Common myeloid progenitor, CD34-positive (primary cell): ENCODE measurements at regions not wholly inside any gene's neighbourhood (a gene's known extent, or its start where the extent isn't known, plus 50 kb on each side); places are given as distances from the start of the nearest gene placed in this dataset.

Experiments
- CTCF ChIA-PET: fragments of 350-600 bp; sonication (Branson Sonifier 250); formaldehyde crosslinking; loops from one replicate; lab custom pipeline; 2021; ENCODE audit warnings: antibody characterized with exemption; lab: Charles Lee
- POLR2A ChIA-PET: fragments of 350-600 bp; sonication (Branson Sonifier 250); formaldehyde crosslinking; loops from one replicate; lab custom pipeline; 2021; ENCODE audit warnings: antibody characterized with exemption; lab: Charles Lee
- DNase-seq, 3 donors: peaks; one replicate each; pipeline versions ENCODE4 v3.0.0 to v3.0.0-alpha.2; 2013
- H3K27ac ChIP-seq, 2 experiments: 1 replicate in 1 of 2; 2 replicates in 1 of 2; pipeline ENCODE4 v1.7.0; 2013; ENCODE audit warnings: inconsistent platforms in 2 of 2, low read length in 2 of 2, mild to moderate bottlenecking in 2 of 2, low read depth in 1 of 2, moderate library complexity in 1 of 2; ENCODE audit not compliant: severe bottlenecking in 2 of 2, insufficient read depth in 1 of 2, poor library complexity in 1 of 2
- H3K27me3 ChIP-seq, 5 experiments: replicated peaks in 2 of 5; 1 replicate in 3 of 5; 2 replicates in 2 of 5; pipeline versions ENCODE4 v1.6.1 to v1.7.0; 2013; ENCODE audit warnings: low read length in 4 of 5, mild to moderate bottlenecking in 2 of 5, moderate library complexity in 2 of 5, inconsistent platforms in 1 of 5; ENCODE audit not compliant: insufficient read depth in 5 of 5, control insufficient read depth in 4 of 5
- H3K36me3 ChIP-seq, 4 experiments: 1 replicate in 2 of 4; 2 replicates in 2 of 4; pipeline versions ENCODE4 v1.6.1 to v1.7.0; 2013; ENCODE audit warnings: low read length in 3 of 4, control low read depth in 1 of 4, mild to moderate bottlenecking in 1 of 4; ENCODE audit not compliant: control insufficient read depth in 4 of 4, insufficient read depth in 4 of 4
- H3K4me1 ChIP-seq, 4 experiments: 1 replicate in 3 of 4; 2 replicates in 1 of 4; pipeline versions ENCODE4 v1.6.1 to v1.7.1; 2013; ENCODE audit warnings: low read length in 3 of 4, mild to moderate bottlenecking in 3 of 4, control low read depth in 1 of 4, inconsistent platforms in 1 of 4, moderate library complexity in 1 of 4; ENCODE audit not compliant: control insufficient read depth in 4 of 4, insufficient read depth in 4 of 4; ENCODE audit errors: control extremely low read depth in 1 of 4
- H3K4me3 ChIP-seq, 7 experiments: 1 replicate in 4 of 7; 2 replicates in 3 of 7; pipeline versions ENCODE4 v1.5.1 to v1.7.0; 2013; ENCODE audit warnings: mild to moderate bottlenecking in 7 of 7, low read length in 6 of 7, moderate library complexity in 6 of 7, inconsistent platforms in 2 of 7, low read depth in 2 of 7, control low read depth in 1 of 7; ENCODE audit not compliant: insufficient read depth in 4 of 7, control insufficient read depth in 1 of 7; ENCODE audit errors: extremely low read depth in 1 of 7
- H3K9me3 ChIP-seq, 5 experiments: 1 replicate in 4 of 5; 2 replicates in 1 of 5; pipeline versions ENCODE4 v1.6.1 to v1.7.1; 2013; ENCODE audit warnings: low read length in 4 of 5, mild to moderate bottlenecking in 2 of 5, inconsistent platforms in 1 of 5, low read depth in 1 of 5, moderate library complexity in 1 of 5; ENCODE audit not compliant: control insufficient read depth in 4 of 5, insufficient read depth in 2 of 5; ENCODE audit errors: control extremely low read depth in 1 of 5
- WGBS: methylation state at CpG from one replicate; pipeline ENCODE4 v1.1.5; 2013; ENCODE audit not compliant: insufficient coverage; 5-methylcytosine and 5-hydroxymethylcytosine counted together

GRCh38 chr11:27842290-27842689 is 142.0 kb upstream of the BDNF start:
- no peak for DNase-seq
- no peak overlapping the region for H3K27ac ChIP-seq
- ChIA-PET CTCF (interaction anchor here (1.5 kb wide), 1 partner anchor 9 kb away, joined by 4 read pairs; no protein-coding TSS in a partner anchor), POLR2A (no interaction called here)
- H3K36me3 ChIP-seq, result no peaks in the 10 kb centered on the region
- no peaks in the 10 kb centered on the region for H3K9me3 ChIP-seq
- no peaks in the 10 kb centered on the region for H3K4me1 ChIP-seq
- no peaks in the 10 kb centered on the region for H3K27me3 ChIP-seq
- H3K4me3 ChIP-seq, result no peak overlapping the region

GRCh38 chr11:27841023-27841422 is 140.8 kb upstream of the BDNF start:
- no peak overlapping the region for H3K4me3 ChIP-seq
- H3K36me3 ChIP-seq, result no peaks in the 10 kb centered on the region
- H3K27me3 ChIP-seq, result no peaks in the 10 kb centered on the region
- H3K27ac ChIP-seq, result no peak overlapping the region
- no peaks in the 10 kb centered on the region for H3K4me1 ChIP-seq
- no peaks in the 10 kb centered on the region for H3K9me3 ChIP-seq
- ChIA-PET POLR2A (no interaction called here), CTCF (interaction anchor here (2.0 kb wide), 1 partner anchor 17 kb away, joined by 5 read pairs; no protein-coding TSS in a partner anchor)
- no peak for DNase-seq

- H3K4me1 ChIP-seq, result no peaks in the 10 kb centered on the region
- ChIA-PET POLR2A (no interaction called here), CTCF (interaction anchor here (0.7 to 1.6 kb wide), 4 partner anchors 10 to 691 kb away, joined by 3 to 4 read pairs (median 3); no protein-coding TSS in a partner anchor)
- 85% methylated on average over 2 of the region's 3 CpGs for WGBS
- no peaks in the 10 kb centered on the region for H3K36me3 ChIP-seq
- peak; percentile 7 to 46 (median 18) for DNase-seq
- H3K27me3 ChIP-seq, result no peaks in the 10 kb centered on the region
- H3K4me3 ChIP-seq, result no peak overlapping the region
- no peak overlapping the region for H3K27ac ChIP-seq
- no peaks in the 10 kb centered on the region for H3K9me3 ChIP-seq
Observed at GRCh38 chr11:27839226-27839913, 139.1 kb upstream of the BDNF start.

- no peaks in the 10 kb centered on the region for H3K9me3 ChIP-seq
- no peak overlapping the region for H3K4me3 ChIP-seq
- ChIA-PET POLR2A (no interaction called here), CTCF (no interaction called here)
- H3K4me1 ChIP-seq, result no peaks in the 10 kb centered on the region
- 54% methylated on average over 5 of the region's 6 CpGs for WGBS
- no peak for DNase-seq
- no peak overlapping the region for H3K27ac ChIP-seq
- no peaks in the 10 kb centered on the region for H3K36me3 ChIP-seq
- H3K27me3 ChIP-seq, result no peaks in the 10 kb centered on the region
Observed at GRCh38 chr11:27838674-27839073, 138.4 kb upstream of the BDNF start.

DNA sequence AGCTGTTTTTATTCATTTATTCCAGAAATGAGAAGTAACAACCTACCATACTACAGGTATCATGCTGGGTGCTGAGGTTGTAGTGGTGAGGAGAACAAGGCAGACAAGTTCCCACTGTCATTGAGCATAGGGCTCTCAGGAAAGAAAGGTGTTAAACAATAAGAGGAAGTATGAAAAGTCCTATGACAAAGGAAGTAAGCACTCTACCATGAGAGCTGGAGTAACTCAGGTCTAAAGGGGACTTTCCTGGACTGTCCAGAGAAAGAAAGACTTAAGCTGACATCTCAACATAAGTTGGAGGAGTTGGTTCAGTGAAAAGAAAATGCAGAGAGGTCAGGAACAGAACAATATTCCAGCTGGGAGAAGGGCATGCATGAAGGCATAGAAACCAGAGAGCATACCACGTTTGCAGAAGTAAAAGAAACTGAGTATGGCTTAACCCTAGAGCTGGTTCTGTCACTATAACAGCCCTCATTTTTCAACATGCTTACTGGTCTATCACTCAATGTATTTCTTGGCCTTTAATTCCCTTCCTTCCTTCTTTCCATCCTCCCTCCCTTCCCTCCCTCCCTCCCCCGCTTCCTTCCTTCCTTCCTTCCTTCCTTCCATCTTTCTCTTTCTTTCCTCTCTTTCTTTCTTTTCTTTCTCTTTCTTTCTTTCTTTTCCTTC is 137.8 kb upstream of the BDNF start:
- H3K36me3 ChIP-seq, result no peaks in the 10 kb centered on the region
- CTCF ChIA-PET, result no interaction called here
- no peaks in the 10 kb centered on the region for H3K27me3 ChIP-seq
- no peak for DNase-seq
- POLR2A ChIA-PET, result no interaction called here
- no peak overlapping the region for H3K27ac ChIP-seq
- H3K4me3 ChIP-seq, result no peak overlapping the region
- WGBS, result 54% methylated on average over 2 of the region's 2 CpGs
- H3K9me3 ChIP-seq, result no peaks in the 10 kb centered on the region
- no peaks in the 10 kb centered on the region for H3K4me1 ChIP-seq

DNA sequence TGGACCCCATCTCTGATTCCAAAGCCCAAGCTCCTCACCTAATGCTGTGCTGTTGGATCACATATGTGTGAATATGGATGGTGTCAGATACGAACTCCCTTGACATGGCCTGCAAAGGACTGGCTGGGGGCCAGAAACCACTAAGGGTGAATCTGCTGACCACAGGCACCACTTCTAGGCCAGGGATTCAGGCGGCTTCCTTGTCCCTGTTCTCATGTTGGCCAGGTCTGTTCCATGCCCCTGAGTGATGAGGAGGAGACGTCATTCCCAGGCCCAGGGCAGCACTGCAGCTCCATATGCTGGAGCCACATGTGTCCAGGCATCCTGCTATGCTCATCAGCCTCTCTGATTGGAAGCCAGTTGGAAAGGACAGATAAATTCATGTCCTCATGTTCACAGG is 130.0 kb upstream of the BDNF start:
- ChIA-PET CTCF (interaction anchor here (1.1 kb wide), 1 partner anchor 9 kb away, joined by 3 read pairs; no protein-coding TSS in a partner anchor), POLR2A (no interaction called here)
- Histone ChIP-seq H3K9me3 (no peaks in the 10 kb centered on the region), H3K36me3 (no peaks in the 10 kb centered on the region), H3K27me3 (peaks cover 0 to 2% (median 0%) of the 10 kb centered on the region in 5 experiments), H3K27ac (no peak overlapping the region), H3K4me1 (no peaks in the 10 kb centered on the region), H3K4me3 (no peak overlapping the region)
- 84% methylated on average over 3 of the region's 3 CpGs for WGBS
- DNase-seq, result no peak

- ChIA-PET POLR2A (no interaction called here), CTCF (no interaction called here)
Observed at GRCh38 chr11:27820249-27820648, 120.0 kb upstream of the BDNF start.

More at GRCh38 chr11:27820249-27820648, 120.0 kb upstream of the BDNF start:
- Histone ChIP-seq H3K27me3 (no peaks in the 10 kb centered on the region), H3K36me3 (no peaks in the 10 kb centered on the region), H3K4me3 (no peak overlapping the region), H3K4me1 (no peaks in the 10 kb centered on the region), H3K9me3 (no peaks in the 10 kb centered on the region), H3K27ac (no peak overlapping the region)
- DNase-seq, result no peak
